ENCODE measurements at regions not wholly inside any gene's neighbourhood (a gene's known extent, or its start where the extent isn't known, plus 50 kb on each side); places are given as distances from the start of the nearest gene placed in this dataset.
"Not testable (repeated sequence)": the region's sequence is repeated elsewhere in the genome, so short reads cannot be mapped to it uniquely, and the experiment has no call there.

GRCh38 chr14:22180045-22180444 is 409.0 kb downstream of the DAD1 start:
- TF ChIP-seq, protein P1, sequence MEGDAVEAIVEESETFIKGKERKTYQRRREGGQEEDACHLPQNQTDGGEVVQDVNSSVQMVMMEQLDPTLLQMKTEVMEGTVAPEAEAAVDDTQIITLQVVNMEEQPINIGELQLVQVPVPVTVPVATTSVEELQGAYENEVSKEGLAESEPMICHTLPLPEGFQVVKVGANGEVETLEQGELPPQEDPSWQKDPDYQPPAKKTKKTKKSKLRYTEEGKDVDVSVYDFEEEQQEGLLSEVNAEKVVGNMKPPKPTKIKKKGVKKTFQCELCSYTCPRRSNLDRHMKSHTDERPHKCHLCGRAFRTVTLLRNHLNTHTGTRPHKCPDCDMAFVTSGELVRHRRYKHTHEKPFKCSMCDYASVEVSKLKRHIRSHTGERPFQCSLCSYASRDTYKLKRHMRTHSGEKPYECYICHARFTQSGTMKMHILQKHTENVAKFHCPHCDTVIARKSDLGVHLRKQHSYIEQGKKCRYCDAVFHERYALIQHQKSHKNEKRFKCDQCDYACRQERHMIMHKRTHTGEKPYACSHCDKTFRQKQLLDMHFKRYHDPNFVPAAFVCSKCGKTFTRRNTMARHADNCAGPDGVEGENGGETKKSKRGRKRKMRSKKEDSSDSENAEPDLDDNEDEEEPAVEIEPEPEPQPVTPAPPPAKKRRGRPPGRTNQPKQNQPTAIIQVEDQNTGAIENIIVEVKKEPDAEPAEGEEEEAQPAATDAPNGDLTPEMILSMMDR (IDR thresholded peaks at IDR 0.05; ENCODE audit: low read depth, low read length): no peak
- DNase-seq (ENCODE audit: extremely low read depth, low read depth): no peak

DNA sequence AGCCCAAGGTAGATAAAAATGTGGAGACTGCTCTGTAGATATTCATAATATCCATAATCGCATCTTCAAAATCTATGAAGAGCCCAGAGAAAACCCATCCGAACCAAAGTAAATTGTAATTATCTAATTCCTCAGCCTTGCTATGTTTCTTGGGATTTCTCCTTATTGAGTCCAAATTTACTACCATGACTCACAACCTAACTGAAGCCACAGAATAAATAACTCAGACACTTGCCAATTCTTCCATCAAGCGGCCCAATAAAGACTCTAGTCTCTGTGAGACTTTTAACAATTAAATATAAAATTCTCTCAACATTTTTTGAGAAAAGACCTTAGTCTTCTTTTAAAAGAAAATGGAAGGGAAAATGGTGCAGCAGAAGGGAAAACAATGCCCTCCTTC is 409.8 kb downstream of the DAD1 start:
- TF ChIP-seq, protein P1 (IDR thresholded peaks at IDR 0.05; ENCODE audit: low read depth, low read length): no peak

DNA sequence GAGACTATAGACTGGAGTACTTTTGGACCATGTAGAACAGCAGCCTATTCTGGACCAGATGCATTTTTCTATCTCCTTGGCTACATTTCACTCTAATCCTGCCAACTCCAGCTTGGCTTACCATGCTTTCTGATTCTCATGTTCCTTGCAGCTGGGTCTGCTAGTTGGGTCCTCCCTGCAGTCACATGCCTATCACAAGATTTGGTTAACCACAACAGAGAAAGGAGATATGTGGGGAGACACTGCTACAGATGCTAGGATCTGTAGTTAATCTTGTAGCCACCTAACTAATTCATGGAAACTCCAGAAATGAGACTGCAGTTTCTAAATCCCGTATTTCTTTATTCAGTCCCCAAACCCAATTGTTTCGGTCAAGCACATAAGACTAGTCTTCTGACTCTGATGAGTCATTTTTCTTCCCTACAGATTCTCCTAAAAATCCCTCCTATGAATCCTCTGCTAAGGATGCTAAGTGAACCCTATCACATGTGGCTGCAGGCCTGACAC is 410.6 kb downstream of the DAD1 start:
- TF ChIP-seq, protein P1 (IDR thresholded peaks at IDR 0.05; ENCODE audit: low read depth, low read length): no peak
- no peak for DNase-seq (ENCODE audit: extremely low read depth, low read depth)

More for the DNA sequence above, 409.8 kb downstream of the DAD1 start:
- no peak for DNase-seq (ENCODE audit: extremely low read depth, low read depth)

- no peak for DNase-seq (ENCODE audit: extremely low read depth, low read depth)
- TF ChIP-seq, protein P1 (IDR thresholded peaks at IDR 0.05; ENCODE audit: low read depth, low read length): no peak
Measured at GRCh38 chr14:22177870-22178269, 411.2 kb downstream of the DAD1 start.

GRCh38 chr14:22176957-22177356 is 412.1 kb downstream of the DAD1 start:
- DNase-seq (ENCODE audit: extremely low read depth, low read depth): no peak
- TF ChIP-seq, protein P1 (IDR thresholded peaks at IDR 0.05; ENCODE audit: low read depth, low read length): no peak

- DNase-seq (ENCODE audit: extremely low read depth, low read depth): not testable (repeated sequence)
Measured at GRCh38 chr14:22175278-22175558, 413.8 kb downstream of the DAD1 start.

GRCh38 chr14:22174412-22175277 is 414.4 kb downstream of the DAD1 start:
- no peak for DNase-seq (ENCODE audit: extremely low read depth, low read depth)
- TF ChIP-seq, protein P1 (IDR thresholded peaks at IDR 0.05; ENCODE audit: low read depth, low read length): no peak

Measured in AG09319 (cell line).